Muscle of arm (tissue), 1 donor: ENCODE measurements at regions not wholly inside any gene's neighbourhood (a gene's known extent, or its start where the extent isn't known, plus 50 kb on each side); places are given as distances from the start of the nearest gene placed in this dataset.

Source experiments
- DNase-seq: peaks from one replicate; pipeline ENCODE4 v3.0.0-alpha.2; 2013

DNA sequence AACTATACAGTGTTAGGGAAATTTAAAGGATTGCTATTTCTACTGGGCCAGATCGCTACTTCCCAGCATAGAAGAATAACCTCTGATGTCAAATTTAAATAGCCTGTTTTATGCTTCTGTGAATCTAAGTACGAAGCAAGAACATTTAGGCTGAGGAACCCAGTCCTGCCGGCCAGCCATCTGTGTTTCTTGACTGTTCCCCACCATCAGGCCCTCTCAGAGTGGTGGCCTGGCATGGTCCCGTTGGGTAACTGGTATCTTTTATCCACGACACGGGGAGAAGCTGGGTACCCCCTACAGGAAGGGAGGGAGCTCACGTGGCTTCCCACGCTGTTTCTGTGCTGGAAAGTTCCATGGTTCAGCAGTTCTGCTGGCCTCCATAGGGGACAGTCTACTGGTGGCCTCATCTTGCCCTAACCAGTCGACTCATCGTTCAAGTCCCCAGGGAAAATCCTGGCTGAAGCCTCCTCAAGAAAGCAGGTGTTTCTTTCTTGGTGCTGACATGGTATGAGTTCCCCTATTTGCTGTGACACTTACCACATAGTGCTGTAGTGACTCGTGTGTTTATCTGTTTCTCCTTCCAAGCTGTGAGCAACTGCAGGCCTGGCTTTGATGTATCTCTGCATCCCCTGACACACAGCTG is 201.7 kb upstream of the NLRP1 start:
- no peak for DNase-seq

DNA sequence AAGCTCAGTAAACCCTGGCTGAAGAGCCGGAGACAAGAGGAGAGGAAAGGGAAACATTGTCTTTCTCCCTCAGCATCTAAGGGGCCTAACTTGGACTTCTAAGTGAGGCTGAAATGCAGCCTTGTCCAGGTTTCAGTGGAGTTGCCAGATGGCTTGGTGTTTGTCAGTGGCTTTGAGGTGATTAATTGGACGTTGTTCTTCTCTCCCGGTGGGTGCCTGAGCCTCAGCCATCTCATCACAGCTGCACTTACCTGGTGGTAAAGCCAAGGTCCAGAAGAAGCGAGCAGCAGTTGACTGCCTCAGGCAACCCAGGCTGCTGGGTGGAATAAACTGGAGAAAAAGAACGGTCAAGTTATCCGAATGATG is 202.2 kb upstream of the NLRP1 start:
- no peak for DNase-seq

DNA sequence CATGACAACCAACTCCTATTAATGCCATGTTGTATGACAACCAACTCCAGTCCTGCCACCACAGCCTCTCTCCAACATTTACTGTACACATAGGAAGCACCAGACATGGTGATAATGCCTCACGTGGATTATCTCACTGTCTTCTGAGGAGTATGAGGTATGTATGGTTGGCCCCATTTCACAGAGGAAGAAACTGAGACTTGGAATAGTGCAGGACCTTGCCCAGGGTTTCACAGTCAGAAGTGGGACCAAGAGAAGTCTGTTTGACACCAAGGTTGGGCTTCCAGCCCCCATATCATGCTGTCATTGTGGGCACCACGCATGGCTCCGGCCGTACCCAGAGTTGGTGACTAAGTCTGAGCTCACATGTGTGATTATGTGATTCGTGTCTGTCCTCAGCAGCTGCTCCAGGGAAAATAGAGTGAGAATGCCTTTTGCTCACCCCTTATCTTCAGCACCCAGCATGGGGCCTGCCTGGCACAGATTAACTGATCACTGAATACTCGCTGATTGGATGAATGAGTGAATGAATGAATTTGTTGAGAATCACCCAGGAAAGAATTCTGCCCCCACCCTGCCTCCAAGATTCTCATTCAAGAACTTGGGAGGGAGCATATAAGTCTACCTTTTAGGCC is 204.1 kb upstream of the NLRP1 start:
- DNase-seq, result no peak

DNA sequence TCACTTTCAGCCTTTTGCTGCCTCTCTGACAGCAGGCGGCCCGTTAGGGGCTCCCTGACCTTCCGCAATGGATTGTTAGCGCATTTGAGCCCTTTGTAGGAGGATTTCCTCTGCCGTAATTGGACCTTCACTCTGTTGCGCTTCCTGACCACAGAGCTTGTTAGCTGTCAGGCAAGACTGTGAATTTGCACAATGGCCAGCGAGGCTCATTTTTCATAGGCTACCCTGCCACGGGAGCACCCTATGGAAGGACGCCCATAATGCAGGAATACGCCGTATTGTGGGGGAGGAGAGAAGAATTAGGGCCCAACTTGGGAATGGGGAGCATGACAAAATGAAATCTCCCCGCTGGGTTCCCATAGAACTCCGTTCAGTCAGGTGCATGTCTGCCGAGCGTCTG is 205.2 kb upstream of the NLRP1 start:
- DNase-seq, result no peak

DNA sequence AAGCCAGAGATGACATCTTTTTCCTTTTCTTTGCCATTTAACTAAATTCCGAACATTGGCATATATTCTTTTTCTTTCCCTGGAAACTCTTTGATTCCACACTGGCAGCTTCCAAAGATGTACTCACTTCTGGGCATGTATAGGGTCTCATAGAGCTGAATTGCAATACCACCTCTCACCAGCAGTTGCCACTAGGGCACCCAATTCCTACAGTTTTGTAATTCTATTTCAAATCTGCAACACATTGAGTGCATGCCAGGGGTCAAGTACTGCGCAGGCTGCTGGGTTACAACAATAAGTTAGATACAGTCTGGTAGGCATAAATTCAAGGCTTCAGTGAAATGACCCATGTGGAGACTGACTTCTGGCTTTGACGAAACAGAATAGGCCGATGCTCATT is 208.8 kb upstream of the NLRP1 start:
- no peak for DNase-seq

DNA sequence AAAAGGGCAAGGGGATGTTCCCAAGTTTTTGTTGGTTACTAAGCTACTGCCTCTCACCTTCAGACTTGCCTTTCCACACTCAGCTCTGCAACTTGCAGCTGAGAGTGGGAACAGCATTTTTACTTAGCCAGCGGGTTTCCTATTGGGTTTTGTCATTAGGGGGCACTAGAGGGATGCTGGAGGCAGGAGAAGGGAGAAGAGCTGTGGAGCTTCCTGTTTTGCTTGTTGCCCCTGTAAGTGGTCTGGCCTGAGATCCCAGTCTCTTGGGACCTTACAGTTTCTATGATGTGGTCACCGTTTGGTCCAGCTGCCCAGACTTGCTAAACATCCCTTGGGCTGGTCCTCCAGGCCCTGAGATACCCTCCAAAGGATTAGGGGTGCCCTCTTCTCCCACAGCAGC is 209.6 kb upstream of the NLRP1 start:
- DNase-seq, result no peak

DNA sequence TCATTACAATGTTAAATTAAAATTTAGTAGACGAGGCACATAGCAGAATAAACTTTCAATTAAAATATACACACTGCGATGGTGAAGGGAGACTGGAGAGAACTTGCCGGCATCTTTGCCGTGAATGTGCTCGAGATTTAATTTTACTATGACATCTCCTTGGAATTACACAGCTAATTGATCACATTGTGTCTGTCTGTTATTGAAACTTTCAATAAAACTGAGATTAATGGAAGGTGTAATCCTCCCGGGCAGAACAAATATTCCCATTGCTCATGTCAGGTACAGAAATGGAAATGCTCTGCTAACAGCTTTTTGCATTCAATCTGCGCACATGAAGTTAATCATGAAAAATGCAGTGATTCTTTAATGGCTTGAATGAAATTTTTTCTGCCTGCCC is 210.1 kb upstream of the NLRP1 start:
- no peak for DNase-seq

DNA sequence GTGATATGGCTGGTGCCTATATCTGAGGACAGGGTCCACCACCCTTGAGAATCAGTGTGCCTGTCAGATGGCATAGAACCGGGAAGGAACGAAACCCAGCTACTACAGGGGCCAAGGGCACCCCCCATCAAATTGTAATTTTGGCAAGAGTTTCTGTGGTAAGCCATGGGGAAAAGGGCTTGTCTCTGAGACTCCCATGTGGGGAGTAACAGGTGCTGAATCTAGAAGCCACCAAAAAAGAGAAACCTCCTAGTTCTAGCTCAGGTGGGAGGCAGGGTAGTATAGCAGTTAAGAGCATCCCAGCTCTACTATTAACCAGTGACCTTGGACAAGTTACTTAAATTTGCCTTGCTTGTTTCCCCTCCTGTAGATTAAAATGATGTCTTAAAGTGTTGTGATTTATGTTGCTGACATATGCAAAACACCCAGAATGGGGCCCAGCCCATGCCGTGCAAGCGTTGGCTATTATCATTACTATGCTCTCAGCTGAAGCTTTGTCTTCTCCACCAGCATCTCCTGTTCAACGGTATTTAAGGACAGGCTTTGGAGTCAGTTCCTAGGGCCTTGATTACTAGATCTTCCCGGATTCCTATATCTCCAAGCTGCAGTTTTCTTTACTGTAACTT is 210.7 kb upstream of the NLRP1 start:
- DNase-seq, result no peak

DNA sequence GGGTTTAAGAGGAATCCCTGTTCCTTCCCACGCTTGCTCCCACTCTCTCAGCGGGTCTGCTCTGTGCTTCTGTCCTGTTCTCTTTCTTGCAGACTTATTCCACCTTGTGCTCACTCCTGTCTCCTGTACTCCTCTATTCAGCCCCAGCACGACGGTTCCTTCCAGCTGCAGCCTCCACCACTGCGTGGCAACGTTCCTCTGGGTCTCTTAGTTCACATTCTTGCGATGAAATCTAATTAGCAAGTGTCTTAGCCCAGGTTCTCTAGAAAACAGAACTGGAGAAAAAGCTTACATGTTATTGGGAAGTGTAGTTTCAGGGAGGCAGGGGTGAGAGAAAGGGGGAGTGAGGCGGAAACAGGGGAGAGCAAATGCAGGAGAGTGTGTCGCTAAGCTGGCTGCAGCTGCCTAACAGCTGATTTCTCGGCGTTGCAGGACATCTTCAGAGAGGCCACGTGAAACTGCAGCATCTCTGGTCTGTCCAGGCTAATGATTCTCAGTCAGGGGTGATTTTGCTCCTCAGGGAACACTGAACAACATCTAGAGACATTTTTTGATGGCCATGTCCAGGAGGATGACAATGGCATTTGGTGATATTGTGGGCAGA is 213.2 kb upstream of the NLRP1 start:
- no peak for DNase-seq

DNA sequence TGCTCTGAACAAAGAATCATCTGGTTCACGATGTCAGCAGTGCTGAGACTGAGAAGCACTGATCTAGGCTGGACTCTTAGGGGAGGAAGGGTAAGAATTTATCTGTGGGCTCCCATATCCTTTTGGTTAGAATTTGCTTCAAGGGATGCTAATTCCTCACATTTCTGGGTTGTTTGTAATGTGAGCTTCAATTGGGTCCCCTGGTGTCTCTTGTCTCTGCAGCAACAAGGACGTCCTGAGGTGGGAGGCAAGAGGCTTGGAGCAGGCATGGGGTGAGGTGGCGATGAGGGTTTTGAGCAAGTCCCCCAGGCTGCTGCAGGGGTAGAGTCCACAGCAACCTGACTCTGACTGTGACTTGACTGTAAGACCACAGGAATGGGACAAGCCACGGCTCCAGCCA is 213.8 kb upstream of the NLRP1 start:
- no peak for DNase-seq

DNA sequence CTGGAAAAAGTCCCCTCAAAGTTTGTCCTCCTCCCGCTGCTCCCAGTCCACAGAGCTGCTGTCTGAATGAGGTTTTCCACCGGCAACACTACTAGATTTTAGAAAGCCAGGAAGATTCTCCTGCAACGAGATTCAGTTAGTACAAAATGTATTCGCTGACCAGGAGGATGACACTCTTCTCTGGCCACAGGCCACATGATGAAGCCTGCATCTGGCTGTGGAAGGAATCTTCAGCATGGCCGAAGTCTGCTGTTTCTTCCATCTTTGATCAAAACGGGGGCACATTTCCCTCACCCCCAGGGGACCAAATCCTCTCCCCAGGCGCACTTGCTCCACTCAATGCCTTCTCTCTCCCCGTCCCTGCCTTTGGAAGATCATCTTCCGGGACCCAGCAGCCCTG is 215.8 kb upstream of the NLRP1 start:
- DNase-seq, result no peak

DNA sequence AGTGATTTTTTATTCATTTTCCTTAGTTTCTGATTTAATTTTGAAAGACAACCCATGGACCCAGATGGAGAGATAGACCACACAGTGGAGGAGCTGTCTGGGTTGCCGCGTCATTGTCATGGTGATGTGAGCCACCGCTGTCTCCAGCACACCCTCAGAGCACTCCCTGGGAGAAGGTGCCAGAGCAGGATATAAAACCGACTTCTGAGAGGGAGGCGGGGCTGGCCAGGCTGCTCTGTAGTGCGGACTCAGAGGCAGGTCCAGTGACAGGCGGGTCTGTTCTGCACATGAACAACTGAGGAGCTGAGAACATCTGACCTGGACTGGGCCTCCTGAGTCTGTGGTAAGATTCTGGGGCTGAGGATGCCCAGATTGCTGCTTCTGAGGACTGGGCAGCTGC is 216.3 kb upstream of the NLRP1 start:
- no peak for DNase-seq

DNA sequence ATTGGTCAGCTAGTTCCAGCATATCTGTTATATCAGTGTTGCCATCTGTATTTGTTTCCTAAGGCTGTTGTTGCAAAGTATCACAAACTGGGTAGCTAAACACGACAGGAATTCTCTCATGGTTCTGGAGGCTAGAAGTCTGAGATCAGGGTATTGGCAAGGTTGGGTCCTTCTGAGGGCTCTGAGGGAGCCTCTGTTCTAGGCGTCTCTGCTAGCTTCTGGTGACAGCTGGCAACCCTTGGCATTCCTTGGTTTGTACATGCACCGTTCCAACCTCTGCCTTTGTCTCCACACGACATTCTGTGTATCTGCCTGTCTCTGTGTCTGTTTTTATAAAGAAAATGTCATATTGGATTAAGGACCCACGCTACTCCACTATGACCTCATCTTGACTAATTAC is 219.9 kb upstream of the NLRP1 start:
- DNase-seq, result no peak

DNA sequence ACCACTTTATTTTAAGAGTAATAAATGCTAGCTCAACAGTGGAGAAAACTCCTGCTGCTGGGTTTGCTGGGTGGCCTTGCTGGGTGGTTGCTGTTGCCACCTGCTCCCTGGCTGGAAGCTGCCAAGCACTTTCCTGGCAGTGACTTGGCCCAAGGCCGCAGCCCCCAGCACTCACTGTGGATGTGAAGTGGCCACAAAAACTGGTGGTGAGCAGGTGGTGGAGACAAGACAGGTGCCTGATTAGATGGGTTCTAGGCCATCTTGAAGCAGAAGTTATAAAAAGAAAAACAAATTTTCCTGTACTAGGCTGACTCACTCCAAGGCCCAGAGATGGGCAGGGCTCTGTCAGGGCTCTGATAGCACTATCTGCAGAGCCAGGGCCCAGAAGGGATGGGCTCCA is 224.7 kb upstream of the NLRP1 start:
- DNase-seq, result no peak

DNA sequence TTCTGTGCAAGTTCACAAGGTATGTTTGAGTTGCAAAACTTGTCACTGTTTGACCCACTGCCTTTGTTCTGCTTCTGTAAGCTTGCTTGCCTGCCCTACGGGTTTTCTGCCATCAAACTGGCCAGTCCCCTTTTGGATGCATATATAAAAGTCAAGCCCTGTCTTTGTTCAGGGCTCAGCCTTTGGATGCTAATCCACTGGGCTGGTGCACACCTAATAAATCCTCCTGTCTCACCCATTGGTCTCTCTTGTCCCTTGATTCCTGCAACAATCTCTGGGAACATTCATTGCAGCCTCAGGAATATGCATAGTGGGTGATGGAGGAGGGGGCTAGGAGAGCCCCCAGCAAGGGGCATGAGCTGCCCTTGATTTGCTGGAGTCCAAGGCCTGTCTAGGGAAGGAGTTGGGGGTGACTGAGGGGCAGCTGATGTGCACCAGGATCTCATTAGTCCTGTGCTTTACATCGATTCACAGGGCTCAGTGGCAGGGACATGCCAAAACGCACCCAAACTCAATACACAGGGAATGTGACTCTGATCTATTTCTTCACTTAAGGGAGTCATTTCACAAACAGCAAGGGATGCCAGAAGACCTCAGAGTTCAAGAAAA is 225.4 kb upstream of the NLRP1 start:
- DNase-seq, result no peak

DNA sequence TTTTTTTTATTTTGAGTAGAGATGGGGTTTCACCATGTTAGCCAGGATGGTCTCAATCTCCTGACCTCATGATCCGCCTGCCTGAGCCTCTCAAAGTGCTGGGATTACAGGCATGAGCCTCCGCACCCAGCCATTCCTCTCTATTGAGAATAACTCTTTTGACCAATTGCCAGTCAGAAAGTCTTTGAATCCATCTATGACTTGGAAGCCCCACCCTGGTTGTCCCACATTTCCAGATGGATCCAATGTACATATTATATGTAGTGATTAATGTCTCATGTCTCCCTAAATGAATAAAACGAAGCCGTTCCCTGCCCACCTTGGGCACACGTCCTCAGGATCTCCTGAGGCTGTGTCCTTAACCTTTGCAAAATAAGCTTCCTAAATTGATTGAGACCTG is 228.3 kb upstream of the NLRP1 start:
- no peak for DNase-seq

DNA sequence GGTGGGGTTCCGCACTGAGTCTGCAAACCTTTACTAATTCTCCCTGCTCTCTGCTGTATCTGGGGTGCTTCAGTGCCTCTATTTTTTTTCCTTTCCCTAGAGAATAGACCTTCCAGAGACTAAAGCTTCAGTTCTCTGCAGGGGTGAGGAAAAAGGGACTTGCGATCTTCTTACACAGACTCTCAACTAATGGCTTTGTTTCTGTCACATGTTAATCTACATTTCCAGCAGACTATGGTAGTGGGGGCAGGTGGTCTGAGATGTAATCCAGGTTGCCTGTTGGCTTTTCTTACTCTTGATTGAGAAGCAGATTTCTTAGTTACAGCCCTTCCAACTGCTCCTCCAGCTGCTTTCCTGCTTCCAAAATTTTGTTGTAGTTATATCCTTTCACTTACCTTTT is 229.0 kb upstream of the NLRP1 start:
- DNase-seq, result no peak

DNA sequence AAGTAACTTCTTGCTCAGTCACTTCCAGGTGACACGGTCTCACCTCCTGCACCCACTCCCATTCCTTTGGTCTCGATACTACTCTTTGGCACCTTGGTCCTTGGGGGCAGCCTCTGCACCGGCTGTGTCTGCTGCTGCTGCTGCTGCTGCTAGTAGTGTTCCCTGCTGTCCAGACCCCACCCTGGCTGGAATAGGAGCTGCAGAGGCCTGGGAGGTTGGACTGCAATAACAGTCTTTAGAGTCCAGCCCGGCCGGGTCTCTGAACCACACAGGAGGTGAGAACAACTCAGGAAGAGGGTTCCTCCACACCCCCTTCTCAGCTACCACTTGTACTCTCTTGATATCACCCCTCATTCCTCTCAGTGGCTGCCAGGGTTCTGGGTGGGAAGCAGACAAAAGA is 231.1 kb upstream of the NLRP1 start:
- no peak for DNase-seq

DNA sequence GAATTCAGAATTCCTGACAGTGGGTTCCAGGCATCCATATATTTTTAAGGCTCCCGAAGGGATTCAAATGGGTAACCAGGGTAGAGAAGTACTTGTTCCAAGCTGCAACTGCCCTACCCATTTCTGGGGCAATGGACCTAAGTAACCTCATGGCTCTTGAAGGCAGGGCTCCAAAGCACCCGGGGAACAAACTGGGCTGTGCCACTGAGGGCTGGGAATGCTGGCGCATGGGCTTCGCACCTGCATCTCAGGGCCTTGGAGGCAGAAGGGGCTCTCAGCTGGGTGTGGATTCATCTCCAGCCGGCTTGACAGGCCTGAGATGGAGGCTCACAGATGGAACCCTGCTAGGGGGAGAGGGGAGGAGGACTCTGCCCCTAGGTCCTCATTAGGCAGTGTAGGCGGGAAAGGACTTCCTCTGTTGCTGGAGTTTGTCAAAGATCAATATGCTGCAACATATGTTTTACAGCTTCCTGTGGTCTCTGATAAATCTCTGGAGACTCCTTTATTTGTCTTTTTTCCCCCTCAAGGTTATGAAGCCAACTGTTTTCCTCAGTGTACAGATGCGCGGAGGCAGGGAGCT is 232.3 kb upstream of the NLRP1 start:
- peak; percentile 19 for DNase-seq

DNA sequence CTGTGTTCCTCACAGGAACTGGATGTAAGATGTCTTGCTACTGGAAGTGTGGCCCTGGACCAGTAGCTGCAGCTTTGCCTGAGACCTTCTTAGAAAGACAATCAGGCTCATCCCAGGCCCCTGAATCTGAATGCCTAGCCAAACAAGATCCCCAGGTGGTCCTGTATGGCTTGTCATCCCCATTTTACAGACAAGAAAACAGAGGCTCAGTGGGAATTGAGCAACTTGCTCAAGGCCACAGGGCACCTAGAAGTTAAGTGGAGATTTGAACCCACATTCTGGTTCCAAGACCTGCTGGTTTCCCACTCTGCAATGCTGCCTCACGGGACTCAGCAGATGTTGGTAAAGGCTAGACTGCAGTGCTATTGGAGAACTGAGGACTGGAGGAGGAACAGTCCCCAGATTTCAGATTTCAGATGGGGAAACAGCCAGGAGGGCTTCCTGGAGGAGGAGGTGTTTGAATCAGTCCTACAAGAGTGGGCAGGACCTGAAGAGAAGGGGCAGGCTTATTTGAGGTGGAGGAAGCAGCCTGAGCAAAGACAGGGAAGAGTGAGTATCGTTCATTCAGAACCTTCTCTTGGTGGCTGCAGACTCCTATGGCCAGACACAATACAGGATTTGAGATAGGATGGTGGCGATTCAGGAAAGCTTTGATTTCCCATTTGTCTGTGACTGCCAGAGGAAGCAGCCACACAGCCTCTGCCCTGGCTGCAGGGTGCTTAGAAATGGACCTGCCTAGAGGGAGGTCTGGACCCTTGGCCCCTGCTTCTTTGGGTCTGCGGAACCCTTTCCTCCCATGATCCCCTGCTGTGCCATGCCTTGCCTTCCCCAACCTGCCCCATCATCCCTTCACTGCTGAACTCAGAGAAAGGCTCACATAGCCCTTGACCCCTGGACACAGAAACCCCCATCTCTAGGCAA is 233.4 kb upstream of the NLRP1 start:
- no peak for DNase-seq

DNA sequence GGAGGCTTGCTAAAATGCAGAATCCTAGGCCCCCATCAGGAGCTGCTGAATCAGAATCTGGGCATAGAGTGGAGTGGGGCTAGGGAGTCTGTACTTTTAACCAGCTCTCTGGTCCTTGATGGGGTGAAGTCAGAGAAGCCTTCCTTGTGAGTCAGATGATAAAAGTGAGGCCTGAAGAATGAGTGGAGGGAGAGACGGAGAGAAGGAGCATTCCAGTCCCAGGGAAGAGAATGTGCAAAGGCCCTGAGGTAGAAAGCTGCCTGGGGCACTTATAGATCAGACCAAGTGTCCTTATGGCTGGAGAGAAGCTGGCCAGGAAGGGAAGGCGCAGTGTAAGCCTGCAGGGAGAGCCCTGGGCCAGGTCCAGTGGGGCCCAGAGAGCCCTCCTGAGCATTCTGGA is 235.1 kb upstream of the NLRP1 start:
- DNase-seq, result no peak
